Embryonic facial prominence (tissue), 1 donor: ENCODE measurements at regions not wholly inside any gene's neighbourhood (a gene's known extent, or its start where the extent isn't known, plus 50 kb on each side); places are given as distances from the start of the nearest gene placed in this dataset.
"Not testable (repeated sequence)": the region's sequence is repeated elsewhere in the genome, so short reads cannot be mapped to it uniquely, and the experiment has no call there.

Experiments used
- DNase-seq: peaks from one replicate; pipeline ENCODE4 v3.0.0-alpha.2; 2016; ENCODE audit errors: extremely low spot score

- no peak for DNase-seq
Measured at GRCh38 chrX:45404206-45404605, 203.5 kb upstream of the DIPK2B start.

- no peak for DNase-seq
Measured at GRCh38 chrX:45401923-45402322, 201.2 kb upstream of the DIPK2B start.

GRCh38 chrX:45400951-45401725, 200.5 kb upstream of the DIPK2B start:
- not testable (repeated sequence) for DNase-seq

- DNase-seq: peak; percentile 6
Measured at GRCh38 chrX:45400027-45400779, 199.5 kb upstream of the DIPK2B start.

GRCh38 chrX:45385757-45386156, 185.1 kb upstream of the DIPK2B start:
- no peak for DNase-seq

GRCh38 chrX:45381841-45382240, 181.2 kb upstream of the DIPK2B start:
- DNase-seq: no peak

GRCh38 chrX:45381366-45381765, 180.7 kb upstream of the DIPK2B start:
- DNase-seq: no peak

- no peak for DNase-seq
Measured at GRCh38 chrX:45379236-45379635, 178.6 kb upstream of the DIPK2B start.

- DNase-seq: no peak
Measured at GRCh38 chrX:45372151-45372550, 171.5 kb upstream of the DIPK2B start.

GRCh38 chrX:45368705-45369104, 168.0 kb upstream of the DIPK2B start:
- no peak for DNase-seq

GRCh38 chrX:45363596-45363995, 162.9 kb upstream of the DIPK2B start:
- DNase-seq: no peak

- no peak for DNase-seq
Measured at GRCh38 chrX:45360571-45360970, 159.9 kb upstream of the DIPK2B start.

GRCh38 chrX:45358392-45358791, 157.7 kb upstream of the DIPK2B start:
- DNase-seq: no peak

GRCh38 chrX:45353456-45353855, 152.8 kb upstream of the DIPK2B start:
- DNase-seq: no peak

- DNase-seq: no peak
Measured at GRCh38 chrX:45352611-45353010, 151.9 kb upstream of the DIPK2B start.

- no peak for DNase-seq
Measured at GRCh38 chrX:45351478-45351877, 150.8 kb upstream of the DIPK2B start.

GRCh38 chrX:45348296-45348695, 147.6 kb upstream of the DIPK2B start:
- DNase-seq: no peak

GRCh38 chrX:45347877-45348276, 147.2 kb upstream of the DIPK2B start:
- DNase-seq: no peak

- no peak for DNase-seq
Measured at GRCh38 chrX:45344594-45344993, 143.9 kb upstream of the DIPK2B start.

- DNase-seq: no peak
Measured at GRCh38 chrX:45329217-45329616, 128.5 kb upstream of the DIPK2B start.

- no peak for DNase-seq
Measured at GRCh38 chrX:45324941-45325340, 124.3 kb upstream of the DIPK2B start.

GRCh38 chrX:45323387-45323786, 122.7 kb upstream of the DIPK2B start:
- no peak for DNase-seq

GRCh38 chrX:45322820-45323219, 122.1 kb upstream of the DIPK2B start:
- no peak for DNase-seq
